HG03442 (cell line): ENCODE measurements at regions not wholly inside any gene's neighbourhood (a gene's known extent, or its start where the extent isn't known, plus 50 kb on each side); places are given as distances from the start of the nearest gene placed in this dataset.

Source experiments
- ATAC-seq: cut with Tn5 transposase; IDR thresholded peaks from one replicate; pipeline ENCODE4 v1.9.1; 2021; ENCODE audit warnings: mild to moderate bottlenecking, moderate library complexity; ENCODE audit not compliant: unreplicated experiment

DNA sequence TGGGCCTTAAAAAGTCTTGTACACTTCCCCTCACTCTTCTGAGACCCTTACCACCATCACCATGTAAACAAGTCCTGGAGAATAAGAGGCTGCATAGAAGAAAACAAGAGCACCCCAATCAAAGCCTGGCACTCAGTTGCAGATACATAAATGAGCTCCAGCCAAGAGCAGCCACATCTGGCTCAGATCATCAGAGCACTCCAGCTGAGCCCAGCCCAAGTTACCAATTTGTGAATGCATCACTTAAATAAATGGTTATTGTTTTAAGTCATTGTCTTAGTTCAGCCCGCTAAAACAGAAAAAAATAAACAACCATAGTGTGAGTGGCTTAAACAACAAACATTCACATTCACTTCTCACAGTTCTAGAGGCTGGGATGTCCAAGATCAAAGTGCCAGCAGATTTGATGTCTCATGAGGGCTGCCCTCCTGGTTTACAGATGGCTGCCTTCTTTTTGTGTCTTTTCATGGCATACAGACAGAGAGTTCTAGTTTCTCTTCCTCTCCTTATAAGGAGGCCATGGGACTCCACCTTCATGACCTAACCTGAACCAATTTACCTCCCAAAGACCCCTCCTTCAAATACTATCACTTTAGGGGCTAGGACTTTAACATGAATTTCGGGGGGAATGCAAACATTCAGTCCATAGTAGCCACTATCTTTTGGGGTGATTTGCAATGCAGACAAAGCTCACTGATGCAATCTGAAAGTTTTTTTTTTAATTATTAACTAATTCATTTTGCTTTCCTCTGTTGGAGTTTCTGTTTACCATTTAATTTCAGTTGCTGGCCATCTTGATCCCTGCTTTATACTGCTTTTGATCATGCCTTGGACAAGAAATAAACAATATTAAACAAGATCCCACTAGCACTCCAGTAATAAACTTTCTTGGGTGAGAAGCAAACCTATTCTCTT, 187.5 kb upstream of the ACVR2A start:
- ATAC-seq = no peak

DNA sequence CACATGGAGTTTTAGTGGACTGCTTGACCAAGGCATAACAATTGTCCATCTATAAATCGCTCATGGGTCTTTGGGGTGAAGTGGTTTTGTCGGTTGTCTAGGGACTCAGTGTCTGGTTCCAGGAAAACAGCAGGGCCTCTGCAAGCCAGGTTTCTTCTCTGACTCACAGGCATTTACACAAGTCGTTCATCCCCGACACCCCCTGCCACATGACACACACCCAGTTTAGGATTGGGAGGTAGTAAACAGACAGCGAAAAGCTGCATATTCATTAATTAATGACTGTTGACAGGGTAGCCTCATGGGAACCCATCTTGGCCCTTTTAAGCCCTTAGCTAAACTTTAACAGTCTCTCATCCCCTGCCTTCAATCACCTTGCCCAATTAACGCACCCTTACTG, 194.8 kb upstream of the ACVR2A start:
- no peak for ATAC-seq

DNA sequence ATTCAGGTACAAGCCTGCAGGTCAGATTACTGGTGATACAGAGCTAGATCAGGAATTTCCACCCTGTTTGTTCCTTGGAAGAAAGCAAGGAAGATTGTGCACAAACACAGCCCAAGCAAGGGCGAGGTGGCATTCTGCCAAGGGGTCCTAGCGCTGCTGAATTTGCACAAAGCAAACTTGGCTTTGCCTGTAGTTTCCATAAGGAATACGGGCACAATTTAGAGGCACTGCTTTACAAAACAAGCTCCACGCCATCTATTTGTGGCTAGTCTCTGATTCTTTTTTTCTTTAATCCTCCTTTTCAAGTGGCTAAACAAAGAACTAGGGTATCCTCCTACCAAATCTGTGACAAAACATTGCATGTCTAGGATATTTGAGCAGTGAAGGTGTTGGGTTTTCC, 195.5 kb upstream of the ACVR2A start:
- ATAC-seq = no peak

DNA sequence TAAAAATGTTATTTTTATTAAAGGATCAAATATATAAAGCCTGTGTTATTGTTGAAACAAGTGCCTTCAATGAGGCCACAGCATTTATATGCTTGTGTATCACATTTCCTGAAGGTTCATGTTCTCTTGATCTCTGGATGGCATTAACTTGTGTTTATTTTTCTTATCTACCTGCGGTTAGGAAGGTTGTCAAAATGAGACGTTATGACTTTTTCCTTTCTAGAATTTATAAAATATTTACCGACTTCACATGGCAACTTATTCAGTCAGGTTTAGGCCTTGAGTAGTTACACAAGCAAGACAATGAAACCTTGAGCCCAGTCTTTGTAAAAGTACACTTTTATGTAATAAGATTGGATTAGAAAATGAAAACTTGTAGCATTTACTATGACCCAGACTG, 196.4 kb upstream of the ACVR2A start:
- ATAC-seq = no peak

DNA sequence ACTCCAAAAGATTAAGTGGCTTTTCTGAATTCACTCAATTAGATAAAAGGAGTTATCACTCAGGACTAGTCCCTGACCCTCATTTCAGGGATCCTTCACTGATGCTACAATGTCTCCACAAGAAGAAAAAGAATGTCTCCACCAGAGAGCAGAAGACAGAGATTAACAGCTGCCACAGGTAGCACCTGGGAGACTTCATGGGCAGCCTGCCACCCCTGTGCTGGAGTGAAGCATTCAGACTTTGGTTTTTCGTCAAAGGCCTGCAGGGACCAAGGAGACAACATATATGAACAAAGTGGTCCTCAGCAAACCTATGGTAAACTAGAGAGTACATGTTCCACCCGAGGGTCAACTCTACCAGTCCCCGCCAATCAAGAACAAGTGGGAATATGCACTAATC, 197.0 kb upstream of the ACVR2A start:
- ATAC-seq = no peak

DNA sequence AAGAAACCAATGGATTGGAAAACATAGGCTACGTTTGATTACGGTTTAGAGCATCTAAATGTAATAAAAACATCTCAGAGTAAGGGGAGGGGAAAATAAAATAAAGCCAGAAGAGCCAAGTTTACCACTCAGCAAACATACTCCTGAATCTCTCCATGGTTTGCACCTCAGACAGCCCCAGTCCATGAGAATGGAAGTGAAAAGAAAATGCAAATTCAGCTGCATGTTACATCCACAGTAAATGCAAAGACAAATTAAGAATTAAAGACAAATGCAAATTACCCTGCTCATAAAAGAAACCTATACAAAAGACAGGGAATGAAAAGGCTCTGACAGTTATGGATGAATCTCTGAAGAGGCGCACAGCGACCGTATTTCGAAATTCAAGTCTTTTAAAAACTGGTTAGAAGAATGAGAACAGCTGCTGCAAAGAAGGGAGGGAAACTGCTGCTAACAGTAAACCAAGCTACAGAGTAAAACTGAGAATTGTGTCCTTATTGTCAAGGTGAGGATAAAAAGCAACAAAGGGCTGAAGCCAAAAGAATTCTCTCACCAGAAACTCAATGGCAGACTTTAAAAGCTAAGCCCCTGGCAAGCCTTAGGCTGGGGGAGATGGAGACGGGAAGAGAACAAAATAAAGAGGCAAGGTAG, 197.9 kb upstream of the ACVR2A start:
- no peak for ATAC-seq

DNA sequence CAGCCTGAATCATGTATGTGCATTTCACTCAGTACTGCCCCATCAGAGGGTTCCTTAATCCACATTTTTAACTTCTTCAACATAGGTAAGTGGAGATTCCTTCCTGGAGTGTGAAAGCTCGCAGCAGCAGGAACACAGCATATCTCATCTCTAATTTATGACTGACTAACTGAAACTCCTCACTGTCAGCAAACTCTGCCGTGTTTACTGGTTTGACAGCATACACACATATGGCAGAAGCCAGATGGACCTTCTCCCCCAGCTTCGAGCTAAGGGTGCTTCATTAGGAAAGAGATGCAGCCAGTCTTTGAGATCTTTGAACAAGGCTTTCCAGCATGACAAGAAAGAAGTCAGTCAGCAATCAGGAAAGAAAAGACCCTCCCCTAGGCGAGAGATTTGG, 200.3 kb upstream of the ACVR2A start:
- ATAC-seq = no peak

DNA sequence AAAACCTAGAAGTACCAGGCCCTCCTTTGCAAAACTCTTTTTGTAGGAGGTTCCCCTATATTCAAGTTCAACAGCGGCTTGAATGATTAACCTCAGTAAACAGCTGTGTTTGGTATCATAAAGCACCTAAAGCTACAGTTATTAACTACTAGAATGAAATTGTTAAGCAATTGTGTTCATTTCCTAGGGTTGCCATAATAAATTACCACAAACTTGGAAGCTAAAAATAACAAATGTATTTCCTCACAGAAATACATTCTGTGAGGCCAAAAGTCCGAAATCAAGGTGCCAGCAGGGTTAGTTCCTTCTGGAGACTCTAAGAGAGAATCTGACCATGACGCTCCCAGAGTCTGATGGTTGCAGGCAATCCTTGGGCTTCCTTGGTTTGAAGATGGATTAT, 202.1 kb upstream of the ACVR2A start:
- no peak for ATAC-seq

DNA sequence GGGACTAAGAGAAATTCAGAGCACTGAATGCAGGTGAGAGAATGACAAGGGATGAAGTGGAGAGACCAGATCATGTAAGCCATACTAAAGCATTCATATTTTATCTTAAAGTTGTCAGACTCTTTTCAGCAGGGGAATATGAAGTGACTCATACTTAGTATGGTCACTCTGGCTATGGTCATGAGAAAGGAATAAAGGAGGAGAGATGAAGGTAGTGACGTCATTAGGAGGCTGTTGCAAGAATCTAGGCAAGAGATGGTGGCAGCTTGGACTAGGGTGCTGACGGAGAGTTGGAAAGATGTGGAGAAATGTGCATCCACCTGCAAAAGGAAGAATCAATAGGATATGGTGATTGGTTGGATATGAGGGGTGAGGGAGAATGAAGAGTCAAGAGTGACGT, 203.2 kb upstream of the ACVR2A start:
- ATAC-seq = no peak

DNA sequence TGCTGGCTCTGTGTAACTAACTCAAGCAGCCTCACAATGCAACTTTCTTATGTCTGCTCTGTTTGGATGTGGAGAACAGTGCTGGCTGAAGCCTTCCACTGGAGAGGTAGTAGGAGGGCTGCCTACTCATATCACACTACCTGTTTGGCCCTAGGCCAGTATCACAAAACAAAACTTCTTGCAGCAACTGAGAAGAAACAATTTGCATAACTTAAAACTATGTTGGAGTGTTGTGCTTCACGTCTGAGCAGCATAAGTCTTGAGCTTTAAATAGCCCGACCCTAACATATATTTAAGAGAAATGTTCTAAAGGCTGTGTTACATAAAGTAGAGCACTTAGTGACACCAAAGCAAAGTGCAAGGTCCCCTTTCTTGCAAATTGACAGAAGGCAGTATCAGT, 204.9 kb upstream of the ACVR2A start:
- peak; percentile 80 for ATAC-seq

DNA sequence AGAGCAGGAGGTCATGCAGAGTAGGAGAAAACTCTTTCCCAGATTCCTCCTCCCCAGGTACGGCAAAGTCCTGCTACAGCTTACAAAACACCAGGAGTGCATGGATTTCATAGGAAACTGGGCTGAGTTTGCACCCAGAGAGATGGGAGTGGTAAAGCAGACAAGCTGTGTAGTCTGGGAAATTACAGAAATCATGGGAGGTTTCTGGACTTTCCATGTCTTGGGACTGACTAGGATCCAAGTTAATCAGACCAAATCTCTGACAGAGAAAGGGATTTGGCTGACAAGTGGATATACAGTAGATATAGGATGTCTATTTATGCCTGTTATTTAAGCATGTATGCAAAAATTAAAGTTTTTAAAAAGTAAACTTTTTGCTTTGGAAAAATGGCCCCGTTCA, 205.4 kb upstream of the ACVR2A start:
- ATAC-seq = no peak

DNA sequence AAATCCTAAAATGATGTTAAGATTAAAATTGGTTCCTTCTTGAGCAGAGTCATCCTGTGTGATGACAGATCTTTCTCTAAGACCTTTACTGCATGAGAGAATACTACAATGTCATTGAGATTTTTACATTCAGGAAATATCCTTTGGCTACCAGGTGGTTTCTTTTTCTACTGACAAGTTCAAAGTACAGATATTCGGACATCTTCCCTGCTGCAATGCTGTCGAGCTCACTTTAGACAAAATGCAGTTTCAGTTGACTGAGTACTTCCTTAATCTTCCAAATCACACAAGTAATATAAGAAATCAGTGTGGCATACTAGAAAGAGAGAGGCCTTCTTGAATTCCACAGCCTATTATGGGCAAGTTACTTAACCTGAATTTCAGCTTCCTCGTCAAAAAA, 207.9 kb upstream of the ACVR2A start:
- no peak for ATAC-seq

DNA sequence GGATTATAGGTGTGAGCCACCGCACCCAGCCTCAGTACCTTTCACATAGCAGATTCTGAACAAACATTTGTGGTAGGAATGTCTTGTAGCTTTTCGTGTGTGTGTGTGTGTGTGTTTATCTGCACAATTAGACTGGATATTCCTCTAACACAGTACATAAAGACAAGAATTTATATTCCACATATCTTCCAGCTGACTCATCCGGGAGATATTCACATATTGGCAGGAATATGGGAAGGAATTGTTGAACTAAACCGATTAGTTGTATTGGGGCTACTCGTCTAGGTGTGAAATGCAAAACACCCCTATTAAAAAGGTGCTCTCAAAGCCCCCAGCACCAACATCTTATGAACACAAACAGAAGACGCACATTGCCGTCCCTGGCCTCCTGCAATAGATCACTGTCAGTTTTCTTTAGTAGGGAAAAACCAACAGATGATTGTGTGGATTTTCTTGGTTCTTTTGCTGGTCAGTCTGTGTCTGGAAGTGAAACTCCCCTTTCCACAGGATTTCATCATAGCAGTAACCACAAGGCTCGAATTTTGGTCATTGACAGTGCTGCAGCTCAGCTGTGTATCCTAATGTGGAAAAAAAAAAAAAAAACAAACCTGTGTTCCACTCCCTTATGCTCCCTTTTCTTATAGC, 208.5 kb upstream of the ACVR2A start:
- no peak for ATAC-seq

DNA sequence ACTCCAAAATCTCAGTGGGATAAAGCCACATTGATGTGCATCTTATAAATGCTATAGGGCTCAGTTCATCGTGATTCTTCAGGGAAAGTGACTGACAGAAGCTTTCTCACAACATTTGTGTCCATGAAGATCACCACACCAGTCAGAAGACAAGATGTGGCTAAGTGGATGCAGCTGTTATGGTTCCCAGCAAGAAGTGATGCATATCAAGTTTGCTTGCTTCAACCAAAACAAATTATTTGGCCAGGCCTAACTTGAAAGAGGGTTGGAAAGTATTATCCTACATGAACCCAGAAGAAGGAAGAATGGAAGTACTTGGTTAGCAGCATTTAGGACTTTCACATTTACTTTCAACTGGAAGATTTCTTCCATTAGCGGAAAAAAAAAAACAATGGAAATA, 210.0 kb upstream of the ACVR2A start:
- ATAC-seq = no peak

DNA sequence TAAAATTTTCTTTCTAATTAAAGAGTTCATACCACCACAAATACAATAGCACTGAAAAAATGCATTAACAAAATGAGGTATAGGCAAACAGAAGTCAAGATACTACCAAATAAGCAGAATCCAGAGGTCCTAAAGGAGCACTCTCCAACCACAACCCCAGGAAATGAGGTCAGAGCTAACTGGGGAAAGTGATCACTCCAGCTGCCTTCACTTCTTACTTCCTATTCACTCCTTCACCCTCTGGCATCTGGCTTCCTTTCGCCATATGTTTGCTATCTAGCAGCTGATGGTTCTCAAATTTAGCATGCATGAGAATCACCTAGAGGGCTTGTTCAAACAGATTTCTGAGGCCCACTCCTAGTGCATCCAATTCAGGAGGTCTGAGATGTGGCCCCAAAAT, 212.6 kb upstream of the ACVR2A start:
- no peak for ATAC-seq

DNA sequence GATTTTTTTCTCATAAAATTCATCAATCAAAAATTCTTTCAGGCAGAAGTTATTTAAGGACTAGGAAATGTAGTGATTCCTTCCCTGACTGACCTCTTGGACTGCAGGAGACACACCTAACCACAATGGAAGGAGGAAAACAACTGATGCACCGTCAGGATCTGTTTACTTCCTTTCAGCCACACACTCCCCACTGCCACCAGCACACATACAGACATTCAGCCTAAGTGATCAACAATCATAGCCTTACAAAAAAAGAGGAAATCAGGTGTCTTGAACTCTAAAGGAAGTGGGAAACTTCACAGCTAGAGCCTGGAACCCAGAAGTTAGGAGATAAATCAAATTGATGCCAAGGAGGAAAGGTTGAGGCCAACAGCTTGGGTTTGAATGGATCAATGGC, 213.5 kb upstream of the ACVR2A start:
- no peak for ATAC-seq

DNA sequence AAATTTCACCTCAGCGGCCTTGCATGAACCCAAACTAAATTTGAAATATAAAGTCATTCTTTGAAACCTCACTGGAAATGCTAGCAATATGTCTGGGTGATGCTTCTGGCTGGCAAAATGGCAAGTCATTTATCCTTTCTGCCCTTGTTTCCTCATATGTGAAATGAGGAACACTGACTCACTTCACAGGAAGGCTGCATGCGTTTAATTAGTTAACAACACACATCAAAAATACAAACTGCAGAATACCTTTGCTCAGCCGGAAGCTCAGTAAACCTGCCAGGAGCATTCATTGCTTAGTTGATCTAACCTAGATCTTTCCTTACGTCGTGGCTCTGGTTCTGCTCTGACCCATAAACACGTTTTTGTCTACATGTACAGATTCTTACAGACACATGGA, 214.2 kb upstream of the ACVR2A start:
- ATAC-seq = no peak

DNA sequence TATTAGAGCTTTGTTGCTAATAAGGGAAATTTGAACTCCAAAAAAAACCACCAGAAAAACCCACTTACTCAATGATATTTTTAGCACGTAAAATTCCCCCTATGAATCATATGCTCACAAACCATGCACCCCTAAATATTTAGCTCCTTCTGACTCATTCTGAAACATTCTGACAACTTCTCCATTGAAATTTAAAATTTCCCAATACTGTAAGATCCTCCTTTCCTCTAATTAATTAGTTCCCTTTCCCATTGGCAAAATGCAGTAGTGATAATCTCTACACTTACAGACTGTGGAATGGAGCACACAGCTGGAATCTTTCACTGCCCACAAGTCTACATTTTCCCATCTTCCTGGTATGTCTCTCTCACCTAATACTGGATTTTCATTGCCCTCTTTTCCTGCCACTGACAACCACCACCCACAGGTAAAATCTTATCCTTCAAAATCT, 215.8 kb upstream of the ACVR2A start:
- peak; percentile 45 for ATAC-seq

DNA sequence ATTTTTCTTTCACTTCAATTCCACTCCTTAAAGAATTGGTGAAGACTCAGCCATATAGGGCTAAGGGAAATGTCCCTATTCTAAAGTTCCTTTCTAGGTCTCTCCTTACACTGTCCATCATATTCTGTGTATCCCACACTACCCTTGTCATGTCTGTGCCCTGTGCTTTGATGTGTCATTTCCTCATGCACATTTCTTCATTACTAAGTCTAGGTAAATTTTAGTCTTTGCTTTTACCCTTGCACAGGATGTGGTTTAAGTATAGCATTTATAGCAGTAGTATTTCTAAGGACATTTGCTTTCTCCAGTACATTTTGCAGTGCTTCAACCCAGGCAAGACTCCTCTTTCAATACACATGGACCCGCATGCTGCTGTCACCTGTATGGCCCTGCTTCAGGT, 221.5 kb upstream of the ACVR2A start:
- peak; percentile 97 for ATAC-seq

DNA sequence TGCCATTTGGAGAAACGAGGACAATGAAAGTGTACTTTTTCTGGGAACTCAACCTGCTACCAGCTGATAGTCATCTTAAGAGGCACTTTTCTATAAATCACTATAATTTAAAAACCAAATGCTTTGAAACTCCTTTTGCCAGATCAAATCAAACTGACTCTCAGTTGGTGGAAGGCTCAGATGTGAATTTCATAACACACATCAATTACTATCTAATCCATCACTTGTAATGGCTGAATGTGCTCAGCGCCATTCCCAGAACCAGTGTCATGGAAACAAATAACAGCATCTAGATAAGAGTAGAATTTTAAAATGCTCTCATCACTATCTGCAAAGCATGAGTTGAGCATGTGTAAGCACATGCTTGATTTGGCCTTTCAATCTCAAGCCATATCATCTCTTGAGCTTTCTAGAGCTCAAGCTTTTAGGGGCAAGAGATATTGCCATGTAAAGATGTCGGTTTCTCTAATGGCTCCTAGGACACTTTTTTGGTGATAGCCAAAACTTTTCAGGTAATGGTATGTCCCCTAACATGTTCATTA, 223.1 kb upstream of the ACVR2A start:
- ATAC-seq = no peak

DNA sequence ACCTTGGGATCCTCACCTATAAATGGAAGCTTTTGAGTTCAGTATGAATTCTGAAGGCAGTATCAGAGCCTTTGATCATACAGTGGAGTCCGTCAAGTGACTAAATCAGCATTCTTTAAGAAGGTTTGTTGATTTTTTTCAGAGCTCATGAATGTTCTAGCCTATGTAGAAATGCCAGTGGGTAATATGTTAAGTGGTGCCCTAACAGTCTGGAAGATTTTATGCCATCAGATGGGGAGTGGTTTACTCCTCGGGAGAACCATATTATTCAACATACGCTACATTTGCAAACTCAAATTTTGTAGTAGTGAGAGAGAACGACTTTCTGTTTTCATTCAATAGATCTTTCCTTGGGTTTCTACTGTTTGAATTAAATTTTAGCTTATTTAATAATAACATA, 225.0 kb upstream of the ACVR2A start:
- ATAC-seq = no peak

DNA sequence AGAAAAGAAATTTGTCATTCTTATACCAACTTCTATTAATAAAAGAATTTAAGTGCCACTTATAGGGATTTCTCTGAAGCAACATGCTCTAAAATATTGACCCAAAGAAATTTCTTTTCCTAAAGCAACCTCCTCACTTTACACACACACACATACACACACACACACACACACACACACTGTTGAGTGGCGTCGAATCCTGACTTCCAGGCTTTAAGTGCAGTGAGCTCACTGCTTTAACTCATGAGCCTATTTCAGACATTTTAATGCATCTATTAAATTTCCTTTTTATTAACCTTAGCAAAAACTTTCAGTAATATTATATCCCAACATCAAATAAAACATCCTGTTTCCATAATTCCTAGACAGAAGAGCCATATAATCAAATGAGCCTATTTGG, 229.1 kb upstream of the ACVR2A start:
- ATAC-seq = no peak
